ENCODE measurements at regions not wholly inside any gene's neighbourhood (a gene's known extent, or its start where the extent isn't known, plus 50 kb on each side); places are given as distances from the start of the nearest gene placed in this dataset.
A peak's percentile ranks its signal among the peaks of the same experiment; 100 is the strongest.

GRCh38 chr11:112666253-112666652 lies 295.0 kb upstream of the NCAM1 start:
- ChIA-PET POLR2A (no interaction called here), CTCF (ENCODE audit: low intra/inter-chr PET ratio, low total read pairs) (no interaction called here)
- Histone ChIP-seq H3K9me3 (ENCODE audit: low read length) (no peaks in the 10 kb centered on the region), H3K9ac (ENCODE audit: insufficient read depth, low read depth, low read length) (no peak overlapping the region), H4K20me1 (ENCODE audit: insufficient read depth, low read length) (no peaks in the 10 kb centered on the region), H3K4me1 (ENCODE audit: insufficient read depth, low read length) (no peaks in the 10 kb centered on the region), H3K79me2 (ENCODE audit: insufficient read depth, low read length) (no peaks in the 10 kb centered on the region), H3K27me3 (ENCODE audit: control insufficient read depth in 1 of 2, insufficient read depth in 2 of 2, low read length in 2 of 2) (no peaks in the 10 kb centered on the region), H3K36me3 (replicated peaks in 1 of 2; ENCODE audit: control insufficient read depth in 1 of 2, insufficient read depth in 2 of 2, low read length in 2 of 2) (no peaks in the 10 kb centered on the region), H3K4me3 (replicated peaks in 1 of 3; ENCODE audit: insufficient read depth in 1 of 3, low read depth in 2 of 3, low read length in 3 of 3) (no peak overlapping the region), H2AFZ (ENCODE audit: low read length) (no peak overlapping the region), H3K27ac (ENCODE audit: extremely low read length, insufficient read depth, low read length) (no peak overlapping the region), H3K4me2 (ENCODE audit: low read depth, low read length) (no peak overlapping the region)
- DNase-seq (ENCODE audit: low spot score) (no peak), ATAC-seq (no peak), FAIRE-seq (no peak)
- BruUV-seq (replicated peaks) = no TSS peak
- in situ Hi-C loops (cut with HindIII; ENCODE audit: extremely low pct_ligation_motif_present, low pct_unique_long_range_greater_than_20kb) = no loop called here
- intact Hi-C loops (cut with micrococcal nuclease; ENCODE audit: unreplicated experiment) = no loop called here
- WGBS (ENCODE audit: low lambda C conversion rate) = 0% methylated on average over 1 of the region's 1 CpG
- TF ChIP-seq ZNF496 (CRISPR knock-in tag; IDR thresholded peaks at IDR 0.05; ENCODE audit: insufficient replicate concordance) (no peak), CEBPG (CRISPR knock-in tag; IDR thresholded peaks at IDR 0.05) (no peak), ZNF597 (CRISPR knock-in tag; IDR thresholded peaks at IDR 0.05) (no peak), ZNF331 (CRISPR knock-in tag; IDR thresholded peaks at IDR 0.05) (peak; percentile 54; the same call in 1 of the 2 replicates), MXD3 (CRISPR knock-in tag; IDR thresholded peaks at IDR 0.05) (no peak)

GRCh38 chr11:112670806-112671570 lies 290.2 kb upstream of the NCAM1 start:
- no TSS peak for BruUV-seq (replicated peaks)
- no peak for DNase-seq (ENCODE audit: low spot score)
- TF ChIP-seq ADNP (CRISPR knock-in tag; IDR thresholded peaks at IDR 0.05) (no peak), IKZF5 (CRISPR knock-in tag; IDR thresholded peaks at IDR 0.05) (no peak), E2F1 (CRISPR knock-in tag; IDR thresholded peaks at IDR 0.05) (no peak), ZNF597 (CRISPR knock-in tag; IDR thresholded peaks at IDR 0.05) (no peak), ATF2 (CRISPR knock-in tag; IDR thresholded peaks at IDR 0.05) (no peak), CERS6 (CRISPR knock-in tag; IDR thresholded peaks at IDR 0.05) (no peak)

More at GRCh38 chr11:112670806-112671570, 290.2 kb upstream of the NCAM1 start:
- no peaks in the 10 kb centered on the region for H3K27me3 ChIP-seq (ENCODE audit: control insufficient read depth in 1 of 2, insufficient read depth in 2 of 2, low read length in 2 of 2)
- no peak overlapping the region for H3K27ac ChIP-seq (ENCODE audit: extremely low read length, insufficient read depth, low read length)
- FAIRE-seq (no peak), ATAC-seq (no peak)
- ChIA-PET POLR2A (no interaction called here), CTCF (ENCODE audit: low intra/inter-chr PET ratio, low total read pairs) (no interaction called here)
- H3K9ac ChIP-seq (ENCODE audit: insufficient read depth, low read depth, low read length) = no peak overlapping the region
- no peaks in the 10 kb centered on the region for H3K9me3 ChIP-seq (ENCODE audit: low read length)
- H2AFZ ChIP-seq (ENCODE audit: low read length) = no peak overlapping the region
- no peak overlapping the region for H3K4me2 ChIP-seq (ENCODE audit: low read depth, low read length)
- in situ Hi-C loops (cut with HindIII; ENCODE audit: extremely low pct_ligation_motif_present, low pct_unique_long_range_greater_than_20kb) = no loop called here
- no peak overlapping the region for H3K4me3 ChIP-seq (replicated peaks in 1 of 3; ENCODE audit: insufficient read depth in 1 of 3, low read depth in 2 of 3, low read length in 3 of 3)
- no peaks in the 10 kb centered on the region for H3K79me2 ChIP-seq (ENCODE audit: insufficient read depth, low read length)
- H4K20me1 ChIP-seq (ENCODE audit: insufficient read depth, low read length) = no peaks in the 10 kb centered on the region
- no peaks in the 10 kb centered on the region for H3K36me3 ChIP-seq (replicated peaks in 1 of 2; ENCODE audit: control insufficient read depth in 1 of 2, insufficient read depth in 2 of 2, low read length in 2 of 2)
- WGBS (ENCODE audit: low lambda C conversion rate) = 0% methylated on average over 4 of the region's 7 CpGs
- intact Hi-C loops (cut with micrococcal nuclease; ENCODE audit: unreplicated experiment) = no loop called here
- no peaks in the 10 kb centered on the region for H3K4me1 ChIP-seq (ENCODE audit: insufficient read depth, low read length)

Data from HepG2 (cell line).